Stomach smooth muscle (tissue), 2 donors: ENCODE measurements at regions not wholly inside any gene's neighbourhood (a gene's known extent, or its start where the extent isn't known, plus 50 kb on each side); places are given as distances from the start of the nearest gene placed in this dataset.

Experiments used
- H3K27ac ChIP-seq: one replicate; pipeline ENCODE4 v1.7.0; 2013; ENCODE audit warnings: mild to moderate bottlenecking, low read length, inconsistent platforms
- H3K27me3 ChIP-seq, 2 donors: one replicate each; pipeline ENCODE4 v1.7.0; 2013; ENCODE audit warnings: low read length in 2 of 2; ENCODE audit not compliant: insufficient read depth in 2 of 2, control insufficient read depth in 1 of 2
- H3K36me3 ChIP-seq, 2 donors: one replicate each; pipeline ENCODE4 v1.7.0; 2013; ENCODE audit warnings: low read length in 2 of 2; ENCODE audit not compliant: control insufficient read depth in 2 of 2, insufficient read depth in 2 of 2
- H3K4me1 ChIP-seq: one replicate; pipeline ENCODE4 v1.7.0; 2013; ENCODE audit warnings: low read length; ENCODE audit not compliant: control insufficient read depth, insufficient read depth
- H3K4me3 ChIP-seq, 2 donors: one replicate each; pipeline ENCODE4 v1.7.0; 2013; ENCODE audit warnings: low read length in 2 of 2
- H3K9ac ChIP-seq, 2 donors: one replicate each; pipeline ENCODE4 v1.7.0; 2013; ENCODE audit warnings: low read length in 2 of 2, mild to moderate bottlenecking in 1 of 2
- H3K9me3 ChIP-seq, 2 donors: one replicate each; pipeline ENCODE4 v1.7.0; 2013; ENCODE audit warnings: low read length in 2 of 2; ENCODE audit not compliant: control insufficient read depth in 2 of 2
- donor health status: healthy.
- donor health status: Pancreatic carcinoma.

GRCh38 chr3:70571696-70572095 is 259.3 kb upstream of the MDFIC2 start:
- H3K4me1 ChIP-seq = no peaks in the 10 kb centered on the region
- no peaks in the 10 kb centered on the region for H3K36me3 ChIP-seq
- no peak overlapping the region for H3K27ac ChIP-seq
- no peak overlapping the region for H3K4me3 ChIP-seq
- H3K27me3 ChIP-seq = no peaks in the 10 kb centered on the region
- H3K9ac ChIP-seq = no peak overlapping the region
- H3K9me3 ChIP-seq = no peaks in the 10 kb centered on the region

- H3K4me1 ChIP-seq = no peaks in the 10 kb centered on the region
- H3K27ac ChIP-seq = no peak overlapping the region
Observed at GRCh38 chr3:70570584-70570983, 258.1 kb upstream of the MDFIC2 start.

DNA sequence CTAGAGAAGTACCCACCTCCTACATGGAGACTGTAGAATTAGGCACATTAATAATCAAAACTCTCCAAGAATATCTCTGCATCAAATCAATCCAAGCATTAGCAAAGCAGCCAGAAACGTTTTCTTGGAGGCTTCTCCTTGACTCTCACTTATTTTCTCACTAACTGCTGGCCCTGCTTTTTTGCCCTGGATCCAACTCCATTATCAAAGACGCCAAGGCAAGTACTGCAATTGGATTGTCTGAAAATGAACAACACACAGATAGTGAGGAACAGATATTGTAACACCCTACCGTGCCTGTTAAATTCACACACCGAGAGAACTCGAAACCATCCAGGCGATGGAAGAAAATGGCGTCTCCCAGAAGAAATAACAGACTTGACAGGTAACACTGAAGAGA is 256.2 kb upstream of the MDFIC2 start:
- Histone ChIP-seq H3K36me3 (no peaks in the 10 kb centered on the region), H3K27ac (no peak overlapping the region), H3K4me3 (no peak overlapping the region), H3K4me1 (no peaks in the 10 kb centered on the region), H3K9me3 (no peaks in the 10 kb centered on the region), H3K27me3 (no peaks in the 10 kb centered on the region), H3K9ac (no peak overlapping the region)

More at GRCh38 chr3:70570584-70570983, 258.1 kb upstream of the MDFIC2 start:
- H3K9me3 ChIP-seq = no peaks in the 10 kb centered on the region
- H3K9ac ChIP-seq = no peak overlapping the region
- H3K27me3 ChIP-seq = no peaks in the 10 kb centered on the region
- no peaks in the 10 kb centered on the region for H3K36me3 ChIP-seq
- H3K4me3 ChIP-seq = no peak overlapping the region

GRCh38 chr3:70565861-70566260 is 253.4 kb upstream of the MDFIC2 start:
- no peak overlapping the region for H3K27ac ChIP-seq
- no peak overlapping the region for H3K4me3 ChIP-seq
- H3K4me1 ChIP-seq = no peaks in the 10 kb centered on the region
- no peak overlapping the region for H3K9ac ChIP-seq
- H3K27me3 ChIP-seq = no peaks in the 10 kb centered on the region
- H3K9me3 ChIP-seq = no peaks in the 10 kb centered on the region
- H3K36me3 ChIP-seq = no peaks in the 10 kb centered on the region

DNA sequence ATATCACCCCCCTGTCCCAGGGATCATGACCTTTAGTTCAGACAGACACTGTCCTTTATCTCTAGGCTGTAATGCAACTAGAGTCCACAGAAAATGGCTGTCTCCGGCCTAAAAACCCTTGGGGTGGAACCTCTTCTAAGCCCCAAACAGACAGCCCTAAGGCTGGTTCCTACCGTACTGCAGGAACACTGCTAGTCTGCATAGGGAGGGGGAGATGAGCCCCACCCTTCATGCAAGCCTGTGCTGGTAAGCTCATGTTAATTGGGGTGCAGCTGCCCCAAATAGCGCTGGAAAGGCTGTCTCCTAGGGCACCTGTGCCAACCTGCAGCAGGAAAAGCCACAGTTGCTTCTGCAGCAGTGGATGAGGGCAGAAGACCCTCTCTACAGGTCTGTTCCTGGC is 252.1 kb upstream of the MDFIC2 start:
- Histone ChIP-seq H3K36me3 (no peaks in the 10 kb centered on the region), H3K9ac (no peak overlapping the region), H3K4me1 (no peaks in the 10 kb centered on the region), H3K27me3 (no peaks in the 10 kb centered on the region), H3K9me3 (no peaks in the 10 kb centered on the region), H3K4me3 (no peak overlapping the region), H3K27ac (no peak overlapping the region)

DNA sequence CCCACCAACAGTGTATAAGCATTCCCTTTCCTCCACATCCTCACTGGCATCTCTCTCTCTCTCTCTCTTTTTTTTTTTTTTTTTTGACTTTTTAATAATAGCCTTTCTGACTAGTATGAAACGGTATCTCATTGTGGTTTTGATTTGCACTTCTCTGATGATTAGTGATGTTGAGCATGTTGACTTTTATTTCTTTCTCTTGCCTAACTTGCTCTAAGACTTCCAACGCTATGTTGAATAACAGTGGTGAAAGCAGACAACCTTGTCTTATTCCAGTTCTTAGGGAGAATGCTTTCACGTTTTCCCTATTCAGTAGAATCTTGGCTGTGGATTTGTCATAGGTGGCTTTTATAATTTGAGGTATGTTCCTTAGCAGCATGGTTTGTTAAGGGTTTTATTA is 249.4 kb upstream of the MDFIC2 start:
- Histone ChIP-seq H3K27me3 (no peaks in the 10 kb centered on the region), H3K9me3 (no peaks in the 10 kb centered on the region), H3K4me1 (no peaks in the 10 kb centered on the region), H3K9ac (no peak overlapping the region), H3K27ac (no peak overlapping the region), H3K4me3 (no peak overlapping the region), H3K36me3 (no peaks in the 10 kb centered on the region)

DNA sequence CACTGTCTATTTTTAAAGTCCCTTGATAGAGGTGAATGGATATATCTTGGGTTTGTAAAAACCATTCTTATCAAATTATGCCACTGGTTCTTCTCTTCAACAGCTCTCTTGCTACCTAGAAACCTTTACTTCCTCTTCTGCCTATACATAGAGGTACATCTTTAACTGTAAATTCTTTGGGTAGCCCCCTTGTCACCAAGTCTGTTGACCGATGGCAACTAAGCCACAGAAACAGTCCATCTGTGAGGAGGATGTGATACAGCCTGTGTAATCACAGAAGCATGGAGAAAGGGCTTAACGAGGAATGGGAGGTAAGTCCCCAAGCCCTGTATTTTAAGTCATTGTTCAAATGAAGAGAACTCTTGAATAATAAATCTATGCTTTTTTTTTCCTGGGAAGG is 246.5 kb upstream of the MDFIC2 start:
- H3K4me3 ChIP-seq = no peak overlapping the region
- H3K4me1 ChIP-seq = no peaks in the 10 kb centered on the region
- H3K9ac ChIP-seq = no peak overlapping the region
- H3K27ac ChIP-seq = no peak overlapping the region
- no peaks in the 10 kb centered on the region for H3K36me3 ChIP-seq
- H3K27me3 ChIP-seq = no peaks in the 10 kb centered on the region
- no peaks in the 10 kb centered on the region for H3K9me3 ChIP-seq

GRCh38 chr3:70557976-70558375 is 245.5 kb upstream of the MDFIC2 start:
- H3K27ac ChIP-seq = no peak overlapping the region
- H3K9ac ChIP-seq = no peak overlapping the region
- no peaks in the 10 kb centered on the region for H3K27me3 ChIP-seq
- H3K9me3 ChIP-seq = no peaks in the 10 kb centered on the region
- H3K4me1 ChIP-seq = no peaks in the 10 kb centered on the region
- H3K36me3 ChIP-seq = no peaks in the 10 kb centered on the region
- H3K4me3 ChIP-seq = no peak overlapping the region

DNA sequence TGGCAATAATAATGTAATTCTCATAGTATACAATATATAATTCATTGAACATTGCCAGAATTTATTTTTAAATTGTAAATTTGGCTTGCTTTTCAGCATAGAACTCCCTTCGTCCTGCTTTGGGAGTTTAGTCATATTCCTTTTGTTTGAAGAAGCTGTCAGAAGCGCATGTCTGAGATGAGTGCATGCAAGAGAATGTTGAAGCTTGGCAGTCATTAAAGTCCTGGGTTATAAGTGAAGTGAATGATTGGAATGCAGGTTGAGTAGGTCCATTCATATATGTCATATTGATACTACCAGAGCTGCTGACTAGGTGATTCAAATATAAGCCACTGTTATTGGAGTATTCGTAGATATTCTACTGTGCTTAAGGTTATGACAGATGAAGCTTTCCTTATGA is 243.6 kb upstream of the MDFIC2 start:
- H3K9ac ChIP-seq = no peak overlapping the region
- no peaks in the 10 kb centered on the region for H3K36me3 ChIP-seq
- H3K9me3 ChIP-seq = no peaks in the 10 kb centered on the region
- H3K4me1 ChIP-seq = no peaks in the 10 kb centered on the region
- no peak overlapping the region for H3K27ac ChIP-seq
- no peaks in the 10 kb centered on the region for H3K27me3 ChIP-seq
- no peak overlapping the region for H3K4me3 ChIP-seq

DNA sequence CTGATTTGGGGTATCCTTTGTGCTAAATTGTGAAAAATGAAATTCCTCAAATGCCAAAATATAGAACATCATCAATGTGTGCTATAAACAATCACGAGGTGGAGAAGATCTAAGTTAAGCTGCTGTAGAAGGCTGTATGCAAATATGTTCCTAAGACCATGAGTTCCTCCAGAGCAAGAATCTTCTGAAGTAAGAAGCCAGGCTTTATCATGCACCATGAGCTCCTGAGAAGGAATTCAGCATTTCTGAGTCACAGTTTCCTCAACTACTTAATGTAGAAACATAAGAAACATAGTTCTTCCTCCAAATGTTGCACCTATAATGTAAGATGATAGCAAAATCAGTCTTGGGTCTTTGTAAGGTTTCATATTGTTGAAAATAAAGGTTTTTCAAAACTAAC is 241.7 kb upstream of the MDFIC2 start:
- Histone ChIP-seq H3K9ac (no peak overlapping the region), H3K27me3 (no peaks in the 10 kb centered on the region), H3K27ac (no peak overlapping the region), H3K4me1 (no peaks in the 10 kb centered on the region), H3K4me3 (no peak overlapping the region), H3K9me3 (no peaks in the 10 kb centered on the region), H3K36me3 (no peaks in the 10 kb centered on the region)

DNA sequence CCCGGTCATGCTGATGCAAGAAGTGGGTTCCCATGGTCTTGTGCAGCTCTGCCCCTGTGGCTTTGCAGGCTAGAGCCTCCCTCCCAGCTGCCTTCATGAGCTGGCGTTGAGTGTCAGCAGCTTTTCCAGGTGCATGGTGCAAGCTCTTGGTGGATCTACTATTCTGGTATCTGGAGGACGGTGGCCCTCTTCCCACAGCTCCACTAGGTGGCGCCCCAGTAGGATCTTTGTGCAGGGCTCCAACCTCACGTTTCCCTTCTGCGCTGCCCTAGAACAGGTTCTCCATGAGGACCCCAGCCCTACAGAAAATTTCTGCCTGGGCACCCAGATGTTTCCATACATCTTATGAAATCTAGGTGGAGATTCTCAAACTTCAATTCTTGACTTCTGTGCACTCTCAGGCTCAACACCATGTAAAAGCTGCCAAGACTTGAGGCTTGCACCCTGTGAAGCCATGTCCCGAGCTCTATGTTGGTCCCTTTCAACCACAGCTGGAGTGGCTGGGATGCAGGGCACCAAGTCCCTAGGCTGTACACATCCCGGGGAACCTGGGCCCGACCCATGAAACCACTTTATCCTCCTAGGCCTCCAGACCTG is 238.4 kb upstream of the MDFIC2 start:
- Histone ChIP-seq H3K4me1 (no peaks in the 10 kb centered on the region), H3K36me3 (no peaks in the 10 kb centered on the region), H3K9me3 (no peaks in the 10 kb centered on the region), H3K9ac (no peak overlapping the region), H3K27me3 (no peaks in the 10 kb centered on the region), H3K27ac (no peak overlapping the region), H3K4me3 (no peak overlapping the region)
